Lower leg skin (tissue), 3 donors: ENCODE measurements at regions not wholly inside any gene's neighbourhood (a gene's known extent, or its start where the extent isn't known, plus 50 kb on each side); places are given as distances from the start of the nearest gene placed in this dataset.

ENCODE experiments used
- POLR2A ChIP-seq, 2 donors: fragments of 450-650 bp; IDR thresholded peaks; one replicate each; pipeline ENCODE4 v1.6.1; 2016 to 2017; ENCODE audit warnings: antibody characterized with exemption in 2 of 2, mild to moderate bottlenecking in 1 of 2, moderate library complexity in 1 of 2
- TF ChIP-seq, protein P1 (sequence below), 3 donors: fragments of 450-650 bp; IDR thresholded peaks; one replicate each; pipeline ENCODE4 v1.5.1; 2016; ENCODE audit warnings: antibody characterized with exemption in 3 of 3, mild to moderate bottlenecking in 3 of 3, moderate library complexity in 2 of 3

DNA sequence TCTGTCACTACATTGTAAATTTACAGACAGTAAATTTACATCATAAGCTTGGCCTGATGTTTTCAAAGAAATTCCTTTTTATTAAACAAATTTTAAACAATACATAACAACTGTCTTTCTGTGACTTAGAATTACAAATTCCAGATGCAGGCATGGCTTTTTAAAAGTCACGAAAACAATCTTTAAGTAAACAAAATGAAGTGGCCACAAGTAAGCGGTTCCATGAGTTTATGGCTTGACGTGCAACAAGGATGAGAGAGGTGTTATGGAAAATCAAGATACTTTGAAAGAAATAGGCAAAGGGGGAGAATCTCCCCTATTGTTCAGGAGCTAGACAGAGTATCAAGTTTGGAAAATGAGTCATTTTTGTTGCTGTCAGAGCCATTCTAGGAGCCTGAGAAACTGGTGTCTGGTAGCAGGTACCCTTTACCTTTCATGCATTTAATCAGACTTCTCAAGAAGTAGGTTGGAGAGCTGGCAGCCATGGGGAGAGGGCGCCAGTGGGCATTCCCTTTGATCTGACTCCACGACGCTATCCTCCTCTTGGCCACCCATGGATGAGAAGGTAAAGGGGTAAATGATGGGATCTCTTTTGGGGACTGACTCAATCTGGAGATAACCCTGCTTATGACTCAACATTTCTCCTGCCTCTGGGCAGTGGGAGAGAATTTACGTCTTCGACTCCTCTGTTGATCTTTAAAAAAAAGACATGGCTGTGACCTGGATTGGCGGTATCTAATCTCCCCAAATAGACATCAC lies 217.2 kb downstream of the SPRY1 start:
- TF ChIP-seq, protein P1, sequence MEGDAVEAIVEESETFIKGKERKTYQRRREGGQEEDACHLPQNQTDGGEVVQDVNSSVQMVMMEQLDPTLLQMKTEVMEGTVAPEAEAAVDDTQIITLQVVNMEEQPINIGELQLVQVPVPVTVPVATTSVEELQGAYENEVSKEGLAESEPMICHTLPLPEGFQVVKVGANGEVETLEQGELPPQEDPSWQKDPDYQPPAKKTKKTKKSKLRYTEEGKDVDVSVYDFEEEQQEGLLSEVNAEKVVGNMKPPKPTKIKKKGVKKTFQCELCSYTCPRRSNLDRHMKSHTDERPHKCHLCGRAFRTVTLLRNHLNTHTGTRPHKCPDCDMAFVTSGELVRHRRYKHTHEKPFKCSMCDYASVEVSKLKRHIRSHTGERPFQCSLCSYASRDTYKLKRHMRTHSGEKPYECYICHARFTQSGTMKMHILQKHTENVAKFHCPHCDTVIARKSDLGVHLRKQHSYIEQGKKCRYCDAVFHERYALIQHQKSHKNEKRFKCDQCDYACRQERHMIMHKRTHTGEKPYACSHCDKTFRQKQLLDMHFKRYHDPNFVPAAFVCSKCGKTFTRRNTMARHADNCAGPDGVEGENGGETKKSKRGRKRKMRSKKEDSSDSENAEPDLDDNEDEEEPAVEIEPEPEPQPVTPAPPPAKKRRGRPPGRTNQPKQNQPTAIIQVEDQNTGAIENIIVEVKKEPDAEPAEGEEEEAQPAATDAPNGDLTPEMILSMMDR (IDR thresholded peaks at IDR 0.05) = no peak
- no peak for TF ChIP-seq POLR2A (IDR thresholded peaks at IDR 0.05)
